Caco-2 (cell line): ENCODE measurements at regions not wholly inside any gene's neighbourhood (a gene's known extent, or its start where the extent isn't known, plus 50 kb on each side); places are given as distances from the start of the nearest gene placed in this dataset.

Experiments used
- BruUV-seq: library from RNA; stranded (reverse); fragments of 400-500 nt; replicated peaks from 2 replicates; lab custom pipeline; 2021; lab: Mats Ljungman, UMichigan
- CTCF ChIA-PET: fragments of 300-600 bp; sonication (Branson Sonifier 250); formaldehyde crosslinking; loops from one replicate; lab custom pipeline; 2022; ENCODE audit warnings: antibody characterized with exemption; lab: Charles Lee
- POLR2A ChIA-PET: fragments of 300-600 bp; sonication (Branson Sonifier 250); formaldehyde crosslinking; loops from one replicate; lab custom pipeline; 2022; ENCODE audit warnings: antibody characterized with exemption; lab: Charles Lee
- DNase-seq, 2 experiments: peaks; one replicate each; pipeline versions ENCODE4 v3.0.0 to v3.0.0-alpha.2; 2020 to 2022
- H3K27me3 ChIP-seq: replicated peaks from 2 replicates; pipeline ENCODE4 v1.6.0; 2011; ENCODE audit warnings: low read length; ENCODE audit not compliant: control insufficient read depth, insufficient read depth
- H3K36me3 ChIP-seq: 2 replicates; pipeline ENCODE4 v1.5.1; 2011; ENCODE audit warnings: low read length; ENCODE audit not compliant: control insufficient read depth, insufficient read depth
- H3K4me1 ChIP-seq: fragments of 250-450 bp; sonication (Bioruptor Pico); 2 replicates; pipeline ENCODE4 v1.5.1; 2020; ENCODE audit warnings: mild to moderate bottlenecking
- H3K4me3 ChIP-seq: 2 replicates; pipeline ENCODE4 v1.5.1; 2011; ENCODE audit warnings: low read depth, mild to moderate bottlenecking, control low read depth, low read length
- H3K9me3 ChIP-seq: fragments of 250-450 bp; sonication (Bioruptor Pico); 2 replicates; pipeline ENCODE4 v1.5.1; 2020; ENCODE audit warnings: mild to moderate bottlenecking, moderate library complexity
- H3K27ac Mint-ChIP-seq: one replicate; pipeline ENCODE4 v1.8.0; 2022; ENCODE audit warnings: mixed read lengths; ENCODE audit not compliant: unreplicated experiment
- H3K27me3 Mint-ChIP-seq: one replicate; pipeline ENCODE4 v1.8.0; 2022; ENCODE audit warnings: mixed read lengths; ENCODE audit not compliant: insufficient read depth, unreplicated experiment
- H3K36me3 Mint-ChIP-seq: one replicate; pipeline ENCODE4 v1.8.0; 2022; ENCODE audit warnings: mild to moderate bottlenecking, mixed read lengths; ENCODE audit not compliant: insufficient read depth, unreplicated experiment
- H3K4me1 Mint-ChIP-seq: one replicate; pipeline ENCODE4 v1.8.0; 2022; ENCODE audit warnings: low read depth, mixed read lengths; ENCODE audit not compliant: unreplicated experiment
- H3K4me3 Mint-ChIP-seq: one replicate; pipeline ENCODE4 v1.8.0; 2022; ENCODE audit warnings: mild to moderate bottlenecking, moderate library complexity, mixed read lengths; ENCODE audit not compliant: unreplicated experiment
- H3K9me3 Mint-ChIP-seq: one replicate; pipeline ENCODE4 v1.8.0; 2022; ENCODE audit warnings: mixed read lengths; ENCODE audit not compliant: unreplicated experiment
- CTCF ChIP-seq, 2 experiments: fragments of 200-600 bp in 1 of 2; IDR thresholded peaks; 1 replicate in 1 of 2; 2 replicates in 1 of 2; pipeline versions ENCODE4 v1.5.1 to v1.8.0; 2011 to 2022; ENCODE audit warnings: antibody characterized with exemption in 1 of 2, control low read depth in 1 of 2, inconsistent platforms in 1 of 2, low read depth in 1 of 2, low read length in 1 of 2, mild to moderate bottlenecking in 1 of 2, moderate library complexity in 1 of 2; ENCODE audit not compliant: insufficient read depth in 1 of 2, severe bottlenecking in 1 of 2, unreplicated experiment in 1 of 2
- intact Hi-C: fragments of 100-400 bp; cut with micrococcal nuclease; formaldehyde crosslinking; loops from one replicate; pipeline ENCODE4 v1.10.0; 2022; ENCODE audit not compliant: unreplicated experiment

- H3K27ac Mint-ChIP-seq = no peak overlapping the region
- Histone ChIP-seq H3K27me3 (no peaks in the 10 kb centered on the region), H3K9me3 (no peaks in the 10 kb centered on the region), H3K36me3 (no peaks in the 10 kb centered on the region), H3K4me1 (no peaks in the 10 kb centered on the region), H3K4me3 (no peak overlapping the region)
- peaks cover 8% of the 10 kb centered on the region for H3K27me3 Mint-ChIP-seq
- peaks cover 8% of the 10 kb centered on the region for H3K9me3 Mint-ChIP-seq
- no peaks in the 10 kb centered on the region for H3K4me1 Mint-ChIP-seq
- H3K36me3 Mint-ChIP-seq = no peaks in the 10 kb centered on the region
- intact Hi-C loops = no loop called here
- no peak overlapping the region for H3K4me3 Mint-ChIP-seq
- ChIA-PET CTCF (no interaction called here), POLR2A (no interaction called here)
- no peak for DNase-seq
- BruUV-seq = no TSS peak
- no peak for TF ChIP-seq CTCF (IDR thresholded peaks at IDR 0.05; ENCODE audit: insufficient read depth in 1 of 2, low read depth in 1 of 2, low read length in 1 of 2, severe bottlenecking in 1 of 2, unreplicated experiment in 1 of 2)
These were observed 404.9 kb downstream of the GLRX3 start for GRCh38 chr10:130541090-130541489.

- Mint-ChIP-seq H3K36me3 (no peaks in the 10 kb centered on the region), H3K27me3 (peaks cover 13% of the 10 kb centered on the region), H3K4me1 (no peaks in the 10 kb centered on the region), H3K9me3 (no peaks in the 10 kb centered on the region), H3K4me3 (no peak overlapping the region), H3K27ac (no peak overlapping the region)
- CTCF ChIA-PET = no interaction called here
- Histone ChIP-seq H3K27me3 (no peaks in the 10 kb centered on the region), H3K9me3 (no peaks in the 10 kb centered on the region), H3K4me3 (no peak overlapping the region), H3K4me1 (no peaks in the 10 kb centered on the region), H3K36me3 (no peaks in the 10 kb centered on the region)
- BruUV-seq = no TSS peak
- TF ChIP-seq CTCF (IDR thresholded peaks at IDR 0.05; ENCODE audit: insufficient read depth in 1 of 2, low read depth in 1 of 2, low read length in 1 of 2, severe bottlenecking in 1 of 2, unreplicated experiment in 1 of 2) = no peak
- no peak for DNase-seq
- POLR2A ChIA-PET = no interaction called here
- intact Hi-C loops = no loop called here
These were observed 406.6 kb downstream of the GLRX3 start for GRCh38 chr10:130542761-130543160.

- H3K9me3 Mint-ChIP-seq = no peaks in the 10 kb centered on the region
- no peaks in the 10 kb centered on the region for H3K4me1 ChIP-seq
These were observed 407.6 kb downstream of the GLRX3 start for GRCh38 chr10:130543794-130544193.

More at GRCh38 chr10:130543794-130544193, 407.6 kb downstream of the GLRX3 start:
- Mint-ChIP-seq H3K27me3 (peaks cover 16% of the 10 kb centered on the region), H3K27ac (no peak overlapping the region), H3K4me3 (no peak overlapping the region), H3K36me3 (no peaks in the 10 kb centered on the region), H3K4me1 (no peaks in the 10 kb centered on the region)
- CTCF ChIA-PET = no interaction called here
- no peak for TF ChIP-seq CTCF (IDR thresholded peaks at IDR 0.05; ENCODE audit: insufficient read depth in 1 of 2, low read depth in 1 of 2, low read length in 1 of 2, severe bottlenecking in 1 of 2, unreplicated experiment in 1 of 2)
- POLR2A ChIA-PET = no interaction called here
- no peaks in the 10 kb centered on the region for H3K27me3 ChIP-seq
- no TSS peak for BruUV-seq
- DNase-seq = no peak
- no peaks in the 10 kb centered on the region for H3K36me3 ChIP-seq
- no peaks in the 10 kb centered on the region for H3K9me3 ChIP-seq
- H3K4me3 ChIP-seq = no peak overlapping the region
- intact Hi-C loops = no loop called here
